GM19023 (cell line): ENCODE measurements at regions not wholly inside any gene's neighbourhood (a gene's known extent, or its start where the extent isn't known, plus 50 kb on each side); places are given as distances from the start of the nearest gene placed in this dataset.
A peak's percentile ranks its signal among the peaks of the same experiment; 100 is the strongest.
"Not testable (repeated sequence)": the region's sequence is repeated elsewhere in the genome, so short reads cannot be mapped to it uniquely, and the experiment has no call there.

Experiments
- ATAC-seq: cut with Tn5 transposase; IDR thresholded peaks from one replicate; pipeline ENCODE4 v1.9.1; 2021; ENCODE audit warnings: mild to moderate bottlenecking, moderate library complexity; ENCODE audit not compliant: unreplicated experiment

DNA sequence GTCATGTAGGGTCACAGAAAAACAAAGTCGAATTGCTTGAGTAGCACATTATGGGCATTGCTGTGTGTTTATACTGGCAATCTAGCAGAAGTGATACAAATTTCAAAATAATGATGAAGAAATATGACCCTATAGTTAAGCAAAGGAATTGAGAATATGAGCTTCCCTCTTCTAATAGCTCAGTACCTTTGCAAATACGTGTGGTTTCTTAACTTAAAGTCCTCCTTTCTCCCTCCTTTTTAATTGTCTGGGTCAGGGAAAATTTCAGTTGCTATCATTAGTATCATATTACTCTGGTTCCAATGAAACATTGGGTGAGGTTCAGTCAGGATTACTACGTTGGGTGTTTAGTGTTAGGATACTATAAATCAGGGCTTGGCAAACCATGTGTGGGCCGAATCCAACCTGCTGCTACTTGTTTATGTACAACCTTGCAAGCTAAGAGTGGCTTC, 166.8 kb upstream of the CARMIL1 start:
- no peak for ATAC-seq

DNA sequence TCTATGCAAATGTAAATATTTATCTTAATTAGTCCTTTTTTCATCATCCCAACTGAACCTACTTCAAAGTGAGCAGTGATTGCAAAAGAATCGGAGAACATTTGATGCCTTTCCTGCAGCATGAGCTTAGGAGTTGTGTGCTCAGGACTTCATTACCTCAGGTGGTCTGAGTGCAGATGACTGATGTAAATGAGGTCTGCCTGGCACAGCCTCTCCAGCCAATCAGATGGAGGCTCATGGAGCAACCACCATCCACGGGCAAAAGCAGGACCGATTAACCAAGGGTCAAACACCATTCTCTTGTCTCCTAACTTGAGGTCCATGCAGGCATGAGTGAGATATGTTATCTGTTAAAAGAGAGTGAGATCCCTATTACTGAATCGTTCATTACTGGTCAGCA, 165.7 kb upstream of the CARMIL1 start:
- no peak for ATAC-seq

DNA sequence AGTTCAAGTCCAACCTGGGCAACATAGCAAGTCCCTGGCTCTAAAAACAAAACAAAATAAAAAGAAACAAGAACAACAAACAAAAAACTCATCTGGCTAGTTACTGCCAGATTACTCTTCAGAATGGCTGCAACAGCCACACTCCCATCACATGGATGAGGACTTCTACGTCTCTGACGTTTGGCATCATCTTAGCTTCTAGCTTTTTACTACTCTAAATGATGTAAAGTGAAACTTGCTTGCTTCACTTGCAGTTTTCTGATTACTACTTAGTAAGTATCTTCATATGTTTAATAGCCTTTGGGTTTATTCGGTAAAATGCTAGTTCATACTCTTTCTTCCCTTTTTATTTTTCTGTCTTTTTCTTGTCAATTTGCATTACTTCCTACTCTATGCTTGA, 161.1 kb upstream of the CARMIL1 start:
- ATAC-seq = no peak

DNA sequence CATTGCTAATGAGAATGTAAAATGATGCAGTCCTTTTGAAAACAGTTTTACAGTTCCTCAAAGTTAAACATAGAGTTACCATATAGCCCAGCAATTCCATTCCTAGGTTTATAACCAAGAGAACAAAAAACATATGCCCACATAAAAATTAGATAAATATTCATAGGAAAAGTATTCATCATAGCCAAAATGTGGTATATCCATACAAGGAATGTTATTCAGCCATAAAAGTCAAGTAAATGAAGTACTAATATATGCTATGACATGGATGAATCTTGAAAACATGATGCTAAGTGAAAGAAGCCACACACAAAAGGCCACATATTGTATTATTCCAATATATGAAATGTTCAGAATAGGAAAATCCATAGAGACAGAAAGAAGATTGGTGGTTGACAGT, 158.0 kb upstream of the CARMIL1 start:
- ATAC-seq = no peak

DNA sequence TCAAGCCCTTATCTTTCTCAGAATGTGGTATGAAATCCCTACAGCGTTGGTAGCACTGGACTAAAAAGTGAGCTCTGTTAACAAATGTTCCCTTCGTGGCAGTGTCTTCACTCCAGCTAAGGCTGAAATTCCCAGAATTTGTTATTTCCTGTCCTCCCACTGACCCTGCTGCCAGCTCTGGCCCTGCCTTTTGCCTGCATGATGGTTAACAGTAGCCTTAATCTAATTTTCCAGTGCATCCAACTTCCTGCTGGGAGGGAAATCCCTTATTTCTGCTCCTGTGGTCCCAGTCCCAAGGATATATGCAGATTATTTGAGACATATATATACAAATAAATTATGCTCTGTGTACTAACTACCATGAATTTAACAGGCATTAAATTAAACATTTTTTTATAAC, 157.2 kb upstream of the CARMIL1 start:
- no peak for ATAC-seq

DNA sequence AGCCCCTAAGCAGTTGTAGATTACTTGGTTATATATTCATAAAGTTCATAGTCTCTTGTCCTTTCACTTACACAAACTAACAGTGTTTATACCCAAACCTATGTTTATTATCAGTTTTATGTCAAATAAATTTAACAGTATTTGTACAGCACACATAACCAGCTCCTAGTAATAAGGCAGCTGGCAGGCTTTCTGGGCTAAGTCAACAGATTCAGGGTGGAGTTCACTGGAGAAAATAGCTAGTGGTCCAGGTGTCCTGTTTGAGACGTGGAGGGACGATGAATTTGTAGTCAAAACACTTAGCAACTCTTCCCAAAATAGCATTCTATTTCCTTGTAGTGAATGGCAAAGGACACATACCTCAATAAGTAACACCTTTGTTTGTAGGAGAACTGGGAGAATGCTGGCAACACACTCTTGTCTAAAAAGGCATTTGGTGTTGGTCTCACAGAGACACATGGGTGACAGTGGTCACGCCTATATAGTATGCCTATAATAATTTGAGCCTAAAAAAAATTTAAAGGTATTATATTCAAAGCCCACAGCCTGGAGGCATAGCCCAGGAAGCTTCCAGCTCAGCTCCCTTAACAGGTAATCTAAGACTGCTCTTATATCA, 156.4 kb upstream of the CARMIL1 start:
- ATAC-seq = no peak

DNA sequence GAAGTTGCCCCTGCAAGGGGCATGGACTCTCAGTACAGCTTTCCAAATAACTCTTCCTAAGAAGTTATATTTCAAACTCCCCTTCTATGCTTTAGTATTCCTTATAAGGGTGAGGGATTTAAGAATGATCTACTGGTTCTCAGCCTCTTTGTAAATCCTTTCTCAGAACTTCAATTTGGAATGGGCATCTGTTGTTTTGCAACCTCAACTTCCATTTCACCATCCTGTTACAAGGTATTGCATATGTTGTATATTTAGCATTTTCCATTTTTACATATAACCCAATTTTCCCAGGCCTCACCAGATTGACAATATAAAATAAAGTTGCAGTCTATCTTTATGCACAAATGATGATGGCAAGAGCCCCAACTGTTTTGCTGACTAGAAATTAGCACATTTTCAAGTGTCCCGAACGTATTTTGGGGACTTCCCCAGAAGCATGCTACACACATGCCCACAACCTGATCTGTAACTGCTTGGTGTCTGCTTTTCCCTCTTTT, 154.9 kb upstream of the CARMIL1 start:
- ATAC-seq = no peak

DNA sequence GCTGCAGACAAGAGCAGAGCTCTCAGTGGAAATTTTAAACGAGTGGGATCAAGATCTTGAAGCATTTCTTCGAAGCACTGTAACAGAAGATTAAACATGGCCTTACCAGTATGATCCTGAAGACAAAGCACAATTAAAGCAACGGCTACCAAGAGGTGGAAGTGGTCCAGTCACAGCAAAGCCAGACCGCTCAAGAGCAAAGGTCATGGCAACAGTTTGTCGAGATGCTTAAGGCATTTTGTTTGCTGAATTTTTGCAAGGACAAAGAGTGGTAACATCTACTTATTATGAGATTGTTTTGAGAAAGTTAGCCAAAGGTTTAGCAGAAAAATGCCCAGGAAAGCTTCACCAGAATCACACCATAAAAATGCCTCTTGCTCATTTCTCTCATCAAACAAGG, 153.4 kb upstream of the CARMIL1 start:
- no peak for ATAC-seq

DNA sequence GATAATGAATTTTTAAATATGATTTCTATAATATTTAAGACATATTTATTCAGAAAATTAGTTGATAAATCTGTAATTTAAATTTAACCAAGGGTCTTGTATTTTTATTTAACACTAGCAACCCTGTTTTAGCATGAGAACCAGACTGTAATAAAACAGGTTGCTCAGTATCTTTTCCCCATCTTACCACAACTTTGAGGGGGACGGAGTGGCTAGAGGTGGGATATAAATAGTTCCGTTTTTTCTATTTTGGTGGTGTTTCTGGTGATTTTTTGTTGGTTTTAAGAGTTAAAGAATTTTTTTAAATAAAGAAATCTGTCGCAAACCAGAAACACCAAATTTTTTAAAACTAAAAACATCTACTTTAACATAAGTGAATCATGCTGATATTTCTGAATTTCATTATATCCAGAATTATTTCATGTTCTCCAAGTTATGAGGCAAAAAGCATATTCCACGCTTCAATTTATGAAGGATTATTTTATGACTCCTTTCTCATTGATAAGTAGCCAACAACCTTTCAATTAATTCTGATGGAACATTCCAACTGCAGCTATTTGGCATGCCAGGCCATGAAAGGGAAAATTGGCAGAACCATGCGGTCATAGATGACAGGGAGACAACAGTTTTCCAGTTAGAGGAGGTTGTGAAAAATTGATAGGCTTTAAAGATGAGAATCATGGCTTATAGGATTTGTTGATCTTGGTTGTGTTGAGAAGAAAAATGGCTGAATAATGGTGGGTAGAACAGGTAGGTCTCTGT, 151.9 kb upstream of the CARMIL1 start:
- no peak for ATAC-seq

DNA sequence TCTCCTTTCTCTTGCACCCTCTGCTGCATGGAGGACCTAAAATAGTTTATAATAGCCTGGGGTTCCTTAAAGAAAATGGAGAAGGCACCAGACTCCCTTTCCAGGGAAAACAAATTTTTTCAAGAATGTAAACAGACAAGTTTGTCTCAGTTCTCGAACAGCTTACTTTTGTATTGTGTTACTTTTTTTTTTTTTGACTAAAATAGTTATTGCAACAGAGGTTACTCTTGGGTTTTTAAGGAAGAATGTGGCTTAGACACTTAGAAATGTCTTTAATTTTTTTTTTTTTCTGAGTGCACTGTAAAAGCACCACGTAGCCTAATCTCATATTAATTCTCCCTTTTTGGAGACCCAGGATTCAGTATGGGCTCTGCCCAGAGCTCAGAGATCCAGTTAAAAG, 148.7 kb upstream of the CARMIL1 start:
- ATAC-seq = no peak

DNA sequence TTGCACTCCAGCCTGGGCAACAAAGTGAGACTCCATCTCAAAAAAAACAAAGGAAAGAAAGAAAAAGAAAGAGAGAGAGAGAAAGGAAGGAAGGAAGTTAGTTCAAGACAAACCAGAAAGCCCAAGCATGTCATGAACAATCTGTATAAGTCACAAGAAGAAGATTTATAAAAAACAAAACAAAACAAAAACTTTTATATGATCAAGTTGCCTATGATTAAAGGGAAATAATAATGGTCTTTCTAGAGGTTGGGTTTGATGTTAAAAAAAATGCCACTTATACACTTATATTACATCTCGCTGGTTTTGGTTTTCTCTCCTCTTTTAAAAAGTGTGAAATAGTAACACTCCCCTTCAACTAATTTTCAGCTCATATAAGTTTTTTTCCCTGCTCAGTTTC, 146.2 kb upstream of the CARMIL1 start:
- ATAC-seq = no peak

DNA sequence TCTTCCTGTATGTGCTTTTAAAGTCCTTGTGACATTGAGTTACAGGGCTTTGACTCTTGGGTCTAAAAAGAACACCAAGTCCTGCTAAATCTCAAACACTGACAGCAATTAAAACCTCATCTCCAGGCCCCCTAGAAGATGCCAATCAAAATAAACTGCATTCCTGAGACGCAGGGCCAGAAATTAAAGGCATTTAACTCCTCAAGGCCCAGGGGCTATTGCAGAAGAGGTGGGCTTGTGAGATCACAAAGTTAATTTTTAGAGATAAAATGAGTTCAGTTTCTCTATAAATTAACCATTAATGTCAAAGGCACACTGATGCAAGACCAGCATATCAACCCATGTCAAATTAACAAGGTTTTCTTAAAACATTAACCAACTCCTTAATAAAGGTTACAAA, 145.6 kb upstream of the CARMIL1 start:
- no peak for ATAC-seq

DNA sequence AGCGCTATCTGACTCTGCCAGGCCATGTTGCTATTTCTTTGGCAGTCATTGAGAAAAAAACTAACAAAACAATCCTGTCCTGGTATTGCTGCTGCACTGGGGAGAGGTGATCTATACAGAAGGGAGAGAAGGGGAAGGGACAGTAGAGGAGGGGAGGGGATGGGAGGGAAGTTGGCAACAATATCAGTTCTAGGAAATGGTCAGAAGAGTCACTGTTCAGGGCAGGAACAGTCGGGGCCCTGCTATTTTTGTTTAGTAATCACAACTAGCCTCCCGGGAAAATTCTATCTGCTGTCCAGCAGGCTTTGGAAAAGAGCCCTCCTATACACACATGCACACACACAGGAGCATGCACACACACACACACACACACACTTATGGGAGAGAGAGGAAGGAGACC, 142.3 kb upstream of the CARMIL1 start:
- ATAC-seq = no peak

DNA sequence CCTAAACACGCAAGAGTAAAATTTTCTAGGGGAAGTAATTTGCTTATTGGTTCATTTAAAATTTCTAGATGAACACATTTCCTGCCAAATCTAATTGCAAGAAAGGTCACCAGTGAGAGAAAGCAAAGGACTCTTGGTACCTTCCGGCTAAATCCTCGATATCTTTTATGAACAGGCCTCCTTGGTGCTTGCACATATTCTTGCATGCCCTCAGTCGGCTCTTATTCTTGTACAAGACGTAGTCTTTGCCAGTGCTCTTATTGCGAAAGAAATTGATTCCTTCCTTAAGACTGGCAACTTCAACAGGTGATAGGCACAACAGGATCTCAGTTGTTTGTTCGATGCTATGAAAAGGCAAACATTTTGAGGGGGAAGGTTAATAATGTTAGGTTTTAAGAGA, 141.7 kb upstream of the CARMIL1 start:
- no peak for ATAC-seq

DNA sequence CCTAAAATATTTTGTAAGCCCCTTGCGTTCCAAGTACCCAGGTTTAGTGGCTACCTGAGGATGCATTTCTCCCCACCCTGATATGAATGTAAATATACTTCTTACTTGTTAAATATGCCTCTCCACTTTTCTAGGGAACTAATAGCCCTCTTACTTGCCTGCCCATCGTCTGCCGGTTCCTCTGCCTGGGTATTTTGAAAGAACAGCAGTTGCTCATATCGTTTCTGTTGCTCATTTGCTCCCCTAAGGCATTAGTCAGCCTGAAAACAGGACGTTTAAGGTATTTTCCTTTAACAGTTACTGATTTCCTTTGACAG, 141.3 kb upstream of the CARMIL1 start:
- no peak for ATAC-seq

DNA sequence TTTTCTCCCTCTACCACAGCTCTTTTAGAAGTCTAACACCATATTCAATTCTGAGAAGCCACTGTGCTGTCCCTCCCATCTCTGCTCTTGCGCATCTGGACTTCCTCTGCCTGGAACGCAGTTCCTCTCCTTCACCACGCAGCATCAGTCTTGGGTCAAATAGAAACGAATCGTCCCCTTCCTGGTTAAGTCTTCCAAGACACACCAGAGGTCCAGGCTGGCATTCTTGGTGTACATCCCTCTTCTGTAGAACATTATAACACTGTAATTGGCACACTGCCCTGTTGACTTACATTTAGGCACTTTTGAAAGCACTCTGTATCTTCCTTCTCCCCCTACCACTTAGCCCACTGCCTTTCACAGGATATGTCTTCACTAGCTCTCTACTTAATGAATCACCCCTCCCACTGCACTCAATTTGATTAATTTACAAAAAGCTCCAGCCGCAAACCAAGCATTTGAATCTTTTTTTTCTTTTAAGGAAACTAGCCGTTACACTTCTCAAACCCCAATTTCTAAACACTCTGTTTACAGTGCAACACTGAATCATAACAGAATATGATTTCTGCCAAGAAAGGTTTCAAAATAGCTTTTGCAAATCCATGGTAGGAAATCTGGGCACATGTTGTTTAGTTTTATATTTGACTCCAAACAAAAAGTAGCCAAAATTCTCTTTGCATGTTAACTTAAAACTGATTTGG, 140.8 kb upstream of the CARMIL1 start:
- ATAC-seq = peak; percentile 91

DNA sequence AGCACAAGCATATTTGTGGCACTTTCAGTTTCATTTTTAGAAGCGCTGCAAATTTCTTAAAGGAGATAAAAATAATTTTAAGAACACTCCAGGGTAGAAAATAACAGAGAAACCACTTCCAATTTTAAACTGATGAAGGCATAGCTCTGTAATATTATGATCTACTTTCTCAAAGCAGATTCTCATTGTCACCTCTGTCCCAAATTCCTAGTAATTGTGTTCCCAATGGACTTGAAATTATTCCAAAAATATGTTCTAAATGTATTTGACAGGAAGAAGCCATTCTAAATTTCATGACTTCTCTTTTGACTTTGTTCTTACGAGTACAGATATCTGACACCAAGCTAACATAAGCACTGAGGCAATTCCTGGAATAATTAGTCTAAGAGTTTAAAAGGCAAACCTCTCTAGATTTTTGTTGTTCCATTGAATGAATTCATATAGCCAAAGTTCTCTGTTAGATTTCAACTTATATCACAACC, 140.2 kb upstream of the CARMIL1 start:
- ATAC-seq = no peak

DNA sequence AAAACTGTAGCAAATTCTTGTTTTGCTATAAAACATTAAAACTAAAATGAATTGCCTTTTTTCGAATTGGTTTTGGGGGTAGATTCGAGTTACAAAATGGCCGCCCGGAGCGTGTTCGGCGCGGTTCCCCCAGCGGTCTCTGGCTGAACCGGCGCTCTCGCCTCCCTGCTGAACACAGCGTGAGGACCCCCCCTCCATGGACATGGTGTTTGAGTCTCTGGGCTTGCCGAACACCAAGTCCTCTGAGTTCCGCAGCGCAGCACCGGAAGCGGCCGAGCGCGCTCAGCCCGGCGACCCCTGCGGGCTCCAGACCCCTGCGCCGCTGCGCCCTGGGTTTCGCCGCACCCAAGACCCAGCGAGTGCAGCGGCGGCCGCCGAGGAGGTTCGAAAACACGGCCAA, 139.6 kb upstream of the CARMIL1 start:
- not testable (repeated sequence) for ATAC-seq

DNA sequence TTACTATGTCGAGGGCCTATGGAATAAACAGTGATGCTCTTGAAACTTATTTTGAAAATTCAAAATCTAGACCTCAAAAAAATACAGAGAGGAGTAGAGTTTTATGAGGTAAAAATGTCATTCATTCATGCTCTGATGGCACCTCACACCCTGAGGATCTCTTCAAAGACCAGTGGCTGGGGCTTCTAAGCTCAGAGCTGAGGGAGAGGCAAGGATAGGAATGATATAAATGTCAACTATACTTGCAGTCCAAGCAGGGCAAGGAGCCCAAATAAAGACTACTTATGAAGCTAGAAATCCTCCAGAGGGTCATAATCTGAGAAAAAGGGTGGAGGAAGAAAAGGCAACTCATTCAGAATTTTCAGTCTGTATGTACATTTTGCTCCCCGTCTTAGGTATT, 136.7 kb upstream of the CARMIL1 start:
- no peak for ATAC-seq

DNA sequence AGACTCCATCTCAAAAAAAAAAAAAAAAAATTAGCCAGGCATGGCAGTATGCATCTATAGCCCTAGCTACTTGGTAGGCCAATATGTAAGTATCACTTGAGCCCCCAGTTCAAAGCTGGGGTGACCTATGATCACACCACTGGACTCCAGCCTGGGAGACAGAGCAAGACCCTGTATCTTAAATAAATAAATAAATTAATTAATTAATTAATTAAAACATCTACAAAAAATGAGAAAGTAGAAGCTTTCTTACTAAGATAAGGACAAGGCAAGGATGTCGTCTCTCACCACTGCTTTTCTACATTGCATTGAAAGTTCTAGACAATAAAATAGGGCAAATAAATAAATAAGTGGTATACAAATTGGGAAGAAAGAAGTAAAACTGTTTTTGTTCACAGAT, 134.3 kb upstream of the CARMIL1 start:
- no peak for ATAC-seq

DNA sequence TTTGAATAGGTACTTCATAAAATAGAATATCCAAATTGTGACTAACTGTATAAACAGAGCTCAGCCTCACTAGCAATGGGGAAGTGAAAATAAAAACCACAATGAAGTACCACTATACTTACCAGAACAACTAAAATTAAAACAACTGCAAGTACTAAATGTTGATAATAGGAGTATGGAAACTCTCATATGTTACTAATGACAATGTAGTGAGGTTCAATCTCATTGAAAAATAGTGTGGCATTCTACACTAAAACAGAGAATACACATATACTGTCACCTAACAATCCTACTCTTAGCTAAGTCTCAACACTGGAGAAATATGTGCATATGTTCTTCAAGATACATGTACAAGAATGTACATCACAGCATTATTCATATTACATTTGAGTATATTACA, 132.0 kb upstream of the CARMIL1 start:
- peak; percentile 94 for ATAC-seq

DNA sequence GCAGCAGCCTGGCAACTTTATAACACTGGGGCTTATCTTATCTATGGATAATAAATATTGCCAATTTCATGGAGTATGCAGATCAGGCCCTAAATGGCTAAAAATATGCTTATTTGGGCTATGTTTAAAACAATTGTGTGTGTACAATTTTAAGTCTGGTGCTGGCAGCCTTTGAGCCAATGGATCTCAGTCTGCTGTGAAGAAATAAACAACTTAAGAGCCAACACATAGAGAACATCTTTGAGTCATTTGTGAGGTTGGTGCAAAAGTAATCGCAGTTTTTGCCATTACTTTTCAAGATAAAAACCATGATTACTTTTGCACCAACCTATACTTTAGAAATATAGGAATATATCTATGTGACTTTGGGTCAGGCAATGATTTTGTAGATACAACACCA, 129.1 kb upstream of the CARMIL1 start:
- no peak for ATAC-seq
